ENCODE measurements at regions not wholly inside any gene's neighbourhood (a gene's known extent, or its start where the extent isn't known, plus 50 kb on each side); places are given as distances from the start of the nearest gene placed in this dataset.

- no peak for TF ChIP-seq CTCF (IDR thresholded peaks at IDR 0.05; ENCODE audit: partially characterized antibody, unreplicated experiment)
- Mint-ChIP-seq H3K27ac (ENCODE audit: unreplicated experiment) (no peak overlapping the region), H3K9me3 (ENCODE audit: unreplicated experiment) (peaks cover 2% of the 10 kb centered on the region), H3K36me3 (ENCODE audit: unreplicated experiment) (peaks cover 4% of the 10 kb centered on the region), H3K4me3 (ENCODE audit: unreplicated experiment) (no peak overlapping the region), H3K4me1 (ENCODE audit: low read depth, unreplicated experiment) (peaks cover 14% of the 10 kb centered on the region), H3K27me3 (ENCODE audit: unreplicated experiment) (no peaks in the 10 kb centered on the region)
- no peak for DNase-seq
Observed at GRCh38 chr5:152151940-152152339, 227.3 kb upstream of the GLRA1 start.

GRCh38 chr5:152151113-152151512, 226.5 kb upstream of the GLRA1 start:
- no peak for TF ChIP-seq CTCF (IDR thresholded peaks at IDR 0.05; ENCODE audit: partially characterized antibody, unreplicated experiment)
- Mint-ChIP-seq H3K4me3 (ENCODE audit: unreplicated experiment) (no peak overlapping the region), H3K4me1 (ENCODE audit: low read depth, unreplicated experiment) (peaks cover 19% of the 10 kb centered on the region), H3K27me3 (ENCODE audit: unreplicated experiment) (no peaks in the 10 kb centered on the region), H3K9me3 (ENCODE audit: unreplicated experiment) (no peaks in the 10 kb centered on the region), H3K27ac (ENCODE audit: unreplicated experiment) (no peak overlapping the region), H3K36me3 (ENCODE audit: unreplicated experiment) (peaks cover 4% of the 10 kb centered on the region)
- DNase-seq = peak; percentile 23

- H3K27ac Mint-ChIP-seq (ENCODE audit: unreplicated experiment) = no peak overlapping the region
- no peak for TF ChIP-seq CTCF (IDR thresholded peaks at IDR 0.05; ENCODE audit: partially characterized antibody, unreplicated experiment)
- no peaks in the 10 kb centered on the region for H3K27me3 Mint-ChIP-seq (ENCODE audit: unreplicated experiment)
- H3K36me3 Mint-ChIP-seq (ENCODE audit: unreplicated experiment) = no peaks in the 10 kb centered on the region
- no peak for DNase-seq
- H3K4me1 Mint-ChIP-seq (ENCODE audit: low read depth, unreplicated experiment) = peaks cover 41% of the 10 kb centered on the region
- no peak overlapping the region for H3K4me3 Mint-ChIP-seq (ENCODE audit: unreplicated experiment)
- H3K9me3 Mint-ChIP-seq (ENCODE audit: unreplicated experiment) = peaks cover 1% of the 10 kb centered on the region
Observed at GRCh38 chr5:152147286-152147685, 222.6 kb upstream of the GLRA1 start.

- H3K36me3 Mint-ChIP-seq (ENCODE audit: unreplicated experiment) = no peaks in the 10 kb centered on the region
- no peak overlapping the region for H3K27ac Mint-ChIP-seq (ENCODE audit: unreplicated experiment)
- no peak for TF ChIP-seq CTCF (IDR thresholded peaks at IDR 0.05; ENCODE audit: partially characterized antibody, unreplicated experiment)
- peaks cover 3% of the 10 kb centered on the region for H3K9me3 Mint-ChIP-seq (ENCODE audit: unreplicated experiment)
- no peak for DNase-seq
- H3K4me3 Mint-ChIP-seq (ENCODE audit: unreplicated experiment) = no peak overlapping the region
- H3K27me3 Mint-ChIP-seq (ENCODE audit: unreplicated experiment) = no peaks in the 10 kb centered on the region
- H3K4me1 Mint-ChIP-seq (ENCODE audit: low read depth, unreplicated experiment) = peaks cover 40% of the 10 kb centered on the region
Observed at GRCh38 chr5:152146566-152146965, 221.9 kb upstream of the GLRA1 start.

- peaks cover 3% of the 10 kb centered on the region for H3K9me3 Mint-ChIP-seq (ENCODE audit: unreplicated experiment)
- peak overlapping the region; percentile 25 for H3K27ac Mint-ChIP-seq (ENCODE audit: unreplicated experiment)
- DNase-seq = no peak
- no peak overlapping the region for H3K4me3 Mint-ChIP-seq (ENCODE audit: unreplicated experiment)
- H3K4me1 Mint-ChIP-seq (ENCODE audit: low read depth, unreplicated experiment) = peaks cover 31% of the 10 kb centered on the region
- H3K36me3 Mint-ChIP-seq (ENCODE audit: unreplicated experiment) = no peaks in the 10 kb centered on the region
- TF ChIP-seq CTCF (IDR thresholded peaks at IDR 0.05; ENCODE audit: partially characterized antibody, unreplicated experiment) = no peak
- no peaks in the 10 kb centered on the region for H3K27me3 Mint-ChIP-seq (ENCODE audit: unreplicated experiment)
Observed at GRCh38 chr5:152144556-152144955, 219.9 kb upstream of the GLRA1 start.
